Stimulated activated CD8-positive, alpha-beta memory T cell treated with anti-CD3 and anti-CD28 coated beads, Interleukin-4, amount 100 ng/mL, for 1 hour (primary cell): ENCODE measurements at regions not wholly inside any gene's neighbourhood (a gene's known extent, or its start where the extent isn't known, plus 50 kb on each side); places are given as distances from the start of the nearest gene placed in this dataset.
"Not testable (repeated sequence)": the region's sequence is repeated elsewhere in the genome, so short reads cannot be mapped to it uniquely, and the experiment has no call there.

ENCODE experiments used
- DNase-seq, 2 donors: peaks; one replicate each; pipeline ENCODE4 v3.0.0-alpha.2; 2020; ENCODE audit warnings: low read depth in 2 of 2, low spot score in 1 of 2

DNA sequence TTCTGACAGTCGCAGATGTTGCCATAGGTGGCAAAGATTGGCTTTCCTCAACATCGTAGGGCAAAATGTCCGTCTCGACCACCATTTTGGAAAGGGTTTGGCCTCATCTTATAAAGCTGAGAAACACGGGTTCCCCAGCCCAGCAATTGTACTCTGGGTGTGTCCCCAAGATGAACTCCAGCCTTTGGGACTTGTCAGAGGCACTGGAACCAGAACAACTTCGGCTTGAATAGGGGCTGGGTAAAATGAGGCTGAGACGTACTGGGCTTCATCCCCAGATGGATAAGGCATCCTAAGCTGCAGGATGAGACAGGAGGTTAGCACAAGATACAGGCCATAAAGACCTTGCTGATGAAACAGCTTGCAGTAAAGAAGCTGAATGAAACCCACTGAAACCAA is 151.9 kb downstream of the CRLF2 start:
- DNase-seq: no peak

DNA sequence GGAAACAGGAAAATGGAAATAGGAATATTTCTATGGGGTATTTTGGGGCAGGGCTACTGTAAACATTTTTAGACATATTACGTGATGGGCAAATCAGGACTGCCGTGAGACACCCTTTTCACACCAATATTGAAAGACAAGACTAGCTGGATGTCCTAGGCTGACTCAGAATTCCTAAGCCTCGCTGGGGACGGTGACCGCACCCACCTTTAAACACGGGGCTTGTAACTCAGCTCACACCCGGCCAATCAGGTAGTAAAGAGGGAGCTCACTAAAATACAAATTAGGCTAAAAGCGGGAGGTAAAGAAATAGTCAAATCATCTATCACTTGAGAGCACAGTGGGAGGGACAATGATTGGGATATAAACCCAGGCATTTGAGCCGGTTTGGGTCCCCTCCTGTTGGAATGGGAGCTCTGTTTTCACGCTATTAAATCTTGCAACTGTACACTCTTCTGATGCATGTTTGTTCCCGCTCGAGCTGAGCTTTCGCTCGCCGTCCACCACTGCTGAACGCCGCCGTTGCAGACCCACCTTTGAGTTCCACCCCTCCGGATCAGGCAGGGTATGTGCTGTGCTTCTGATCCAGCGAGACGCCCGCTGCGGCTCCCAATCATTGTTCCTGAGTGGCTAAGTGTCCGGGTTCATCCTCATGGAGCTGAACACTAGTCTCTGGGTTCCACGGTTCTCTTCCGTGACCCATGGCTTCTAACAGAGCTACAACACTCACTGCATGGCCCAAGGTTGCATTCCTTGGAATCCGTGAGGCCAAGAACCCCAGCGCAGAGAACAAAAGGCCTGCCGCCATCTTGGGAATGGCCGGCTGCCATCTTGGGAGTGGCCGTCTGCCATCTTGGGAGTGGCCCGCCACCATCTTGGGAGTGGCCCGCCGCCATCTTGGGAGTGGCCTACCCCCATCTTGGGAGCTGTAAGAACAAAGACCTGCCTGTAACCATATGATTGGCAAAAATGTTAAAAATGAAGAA is 152.6 kb downstream of the CRLF2 start:
- DNase-seq: no peak

DNA sequence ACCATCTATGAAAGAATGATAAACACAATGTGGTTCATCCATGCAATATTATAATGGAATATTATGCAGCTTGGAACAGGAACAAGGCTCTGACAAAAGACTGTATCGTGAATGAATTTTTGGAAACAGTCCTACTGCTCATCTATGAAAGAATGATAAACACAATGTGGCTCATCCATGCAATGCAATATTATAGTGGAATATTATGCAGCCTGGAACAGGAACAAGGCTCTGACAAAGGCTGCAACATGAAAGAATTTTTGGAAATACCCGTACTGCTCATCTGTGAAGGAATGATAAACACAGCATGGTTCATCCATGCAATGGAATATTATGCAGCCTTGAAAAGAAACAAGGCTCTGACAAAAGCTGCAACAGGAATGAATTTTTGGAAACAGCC is 158.8 kb downstream of the CRLF2 start:
- DNase-seq: not testable (repeated sequence)

DNA sequence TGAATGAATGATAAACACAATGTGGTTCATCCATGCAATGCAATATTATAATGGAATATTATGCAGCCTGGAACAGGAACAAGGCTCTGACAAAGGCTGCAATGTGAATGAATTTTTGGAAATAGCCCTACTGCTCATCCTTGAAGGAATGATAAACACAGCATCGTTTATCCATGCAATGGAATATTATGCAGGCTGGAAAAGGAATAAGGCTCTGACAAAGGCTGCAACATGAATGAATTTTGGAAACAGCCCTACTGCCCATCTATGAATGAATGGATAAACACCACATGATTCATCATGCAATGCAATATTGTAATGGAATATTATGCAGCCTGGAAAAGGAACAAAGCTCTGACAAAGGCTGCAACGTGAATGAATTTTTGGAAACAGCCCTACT is 159.4 kb downstream of the CRLF2 start:
- no peak for DNase-seq

DNA sequence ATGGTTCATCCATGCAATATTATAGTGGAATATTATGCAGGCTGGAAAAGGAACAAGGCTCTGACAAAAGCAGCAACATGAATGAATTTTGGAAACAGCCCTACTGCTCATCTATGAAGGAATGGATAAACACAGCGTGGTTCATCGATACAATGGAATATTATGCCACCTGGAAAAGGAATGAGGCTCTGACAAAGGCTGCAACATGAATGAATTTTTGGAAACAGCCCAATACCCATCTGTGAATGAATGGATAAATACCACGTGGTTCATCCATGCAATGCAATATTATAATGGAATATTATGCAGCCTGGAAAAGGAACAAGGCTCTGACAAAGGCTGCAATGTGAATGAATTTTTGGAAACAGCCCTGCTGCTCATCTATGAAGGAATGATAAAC is 160.4 kb downstream of the CRLF2 start:
- no peak for DNase-seq

DNA sequence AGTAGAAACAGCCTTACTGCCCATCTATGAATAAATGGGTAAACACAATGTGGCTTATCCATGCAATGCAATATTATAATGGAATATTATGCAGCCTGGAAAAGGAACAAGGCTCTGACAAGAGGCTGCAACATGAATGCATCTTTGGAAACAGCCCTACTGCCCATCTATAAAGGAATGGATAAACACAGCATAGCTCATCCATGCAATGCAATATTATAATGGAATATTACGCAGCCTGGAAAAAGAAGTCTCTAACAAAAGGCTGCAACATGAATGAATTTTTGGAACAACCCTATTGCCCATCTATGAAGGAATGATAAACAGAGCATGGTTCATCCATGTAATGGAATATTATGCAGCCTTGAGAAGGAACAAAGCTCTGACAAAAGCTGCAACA is 161.0 kb downstream of the CRLF2 start:
- DNase-seq: no peak

DNA sequence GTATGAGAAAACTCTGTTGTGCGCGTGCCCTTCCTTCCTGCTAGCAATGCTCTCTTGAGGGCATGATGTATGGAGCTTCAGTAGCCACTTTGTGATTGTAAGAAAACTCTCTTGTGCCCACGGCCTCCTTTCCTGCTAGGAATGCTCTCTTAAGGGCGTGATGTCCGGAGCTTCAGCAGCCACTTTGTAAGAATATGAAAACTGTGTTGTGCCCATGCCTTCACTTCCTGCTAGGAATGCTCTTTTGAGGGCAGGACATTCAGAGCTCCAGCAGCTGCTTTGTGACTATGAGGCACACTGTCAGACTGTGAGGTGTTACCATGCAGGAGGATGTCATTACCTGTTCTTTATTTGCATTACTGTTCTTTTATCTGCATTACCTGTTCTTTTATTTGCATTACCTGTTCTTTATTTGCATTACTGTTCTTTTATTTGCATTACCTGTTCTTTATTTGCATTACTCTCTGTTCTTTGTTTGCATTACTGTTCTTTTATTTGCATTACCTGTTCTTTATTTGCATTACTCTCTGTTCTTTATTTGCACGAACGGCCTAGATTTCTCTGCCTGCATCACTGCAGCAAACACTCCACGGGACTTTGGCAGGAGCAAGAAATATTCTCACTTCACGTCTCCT is 166.7 kb downstream of the CRLF2 start:
- no peak for DNase-seq

DNA sequence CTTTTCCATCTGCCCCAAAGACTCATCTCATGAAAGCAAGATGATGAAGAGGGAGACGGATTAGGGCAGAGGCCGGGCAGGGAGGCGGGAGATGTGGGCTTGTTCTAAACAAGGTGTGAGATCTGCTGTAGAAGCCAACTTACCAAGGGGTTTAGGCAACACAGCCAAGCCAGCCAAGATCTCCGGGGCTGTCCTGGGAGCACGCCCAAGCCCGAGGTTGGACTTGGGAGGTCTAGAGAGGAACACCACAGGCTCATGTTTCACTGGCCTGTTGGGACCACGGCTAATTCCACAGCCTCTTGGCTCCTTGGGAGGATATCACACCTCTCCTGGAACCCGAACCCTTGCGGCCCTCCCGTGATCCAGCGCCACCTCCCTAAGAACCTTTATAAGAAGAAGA is 171.4 kb downstream of the CRLF2 start:
- no peak for DNase-seq

DNA sequence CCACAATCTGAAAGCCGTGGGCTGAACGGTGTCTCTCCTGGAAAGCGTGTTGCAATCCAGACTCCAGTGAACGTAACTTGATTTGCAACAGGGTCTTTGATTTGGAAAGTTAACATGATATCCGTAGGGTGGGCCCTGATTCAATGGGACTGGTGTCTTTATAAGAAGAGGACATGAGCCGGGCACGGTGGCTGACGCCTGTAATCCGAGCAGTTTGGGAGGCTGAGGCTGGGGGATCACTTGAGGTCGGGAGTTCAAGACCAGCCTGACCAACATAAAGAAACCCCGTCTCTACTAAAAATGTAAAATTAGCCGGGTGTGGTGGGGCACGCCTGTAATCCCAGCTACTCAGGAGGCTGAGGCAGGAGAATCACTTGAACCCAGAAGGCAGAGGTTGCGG is 176.5 kb downstream of the CRLF2 start:
- DNase-seq: not testable (repeated sequence)

DNA sequence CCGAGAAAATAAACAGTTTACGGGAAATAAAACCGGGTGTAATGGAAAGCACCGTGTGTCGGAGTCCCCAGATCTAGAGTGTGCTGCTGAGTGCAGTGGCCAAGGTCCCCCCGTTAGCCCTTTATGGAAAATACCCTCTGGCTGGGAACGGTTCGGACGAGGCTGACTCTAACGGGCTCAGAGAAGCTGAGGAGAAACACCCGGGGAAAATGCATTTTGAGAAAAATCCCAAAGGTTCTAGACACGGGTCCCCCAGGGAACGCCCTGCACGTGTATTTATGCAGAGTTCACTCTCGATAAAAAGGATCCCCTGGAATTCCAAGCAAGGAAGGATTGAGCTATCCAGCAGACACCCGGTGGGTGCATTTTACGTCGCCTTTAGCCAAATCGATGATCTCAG is 177.2 kb downstream of the CRLF2 start:
- DNase-seq: no peak

DNA sequence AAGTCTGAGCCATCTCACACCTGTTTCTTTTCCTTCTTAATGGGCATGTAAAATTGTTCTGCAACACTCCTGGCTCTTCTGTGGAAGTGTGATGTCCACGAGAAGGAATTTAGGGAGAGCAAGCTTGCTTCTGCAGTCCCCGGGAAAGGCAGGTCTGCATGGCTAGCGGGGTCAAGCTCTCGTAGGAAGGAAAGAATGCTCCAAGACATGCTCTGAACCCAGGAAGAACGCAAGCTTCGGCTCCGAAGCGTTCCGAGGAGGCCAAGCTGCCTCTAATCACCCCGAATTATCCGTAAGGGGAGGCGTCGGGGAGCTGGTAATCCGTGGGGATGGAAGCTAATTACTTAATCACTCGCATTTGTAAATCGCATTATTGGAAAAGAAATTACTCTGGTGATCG is 177.7 kb downstream of the CRLF2 start:
- DNase-seq: no peak

DNA sequence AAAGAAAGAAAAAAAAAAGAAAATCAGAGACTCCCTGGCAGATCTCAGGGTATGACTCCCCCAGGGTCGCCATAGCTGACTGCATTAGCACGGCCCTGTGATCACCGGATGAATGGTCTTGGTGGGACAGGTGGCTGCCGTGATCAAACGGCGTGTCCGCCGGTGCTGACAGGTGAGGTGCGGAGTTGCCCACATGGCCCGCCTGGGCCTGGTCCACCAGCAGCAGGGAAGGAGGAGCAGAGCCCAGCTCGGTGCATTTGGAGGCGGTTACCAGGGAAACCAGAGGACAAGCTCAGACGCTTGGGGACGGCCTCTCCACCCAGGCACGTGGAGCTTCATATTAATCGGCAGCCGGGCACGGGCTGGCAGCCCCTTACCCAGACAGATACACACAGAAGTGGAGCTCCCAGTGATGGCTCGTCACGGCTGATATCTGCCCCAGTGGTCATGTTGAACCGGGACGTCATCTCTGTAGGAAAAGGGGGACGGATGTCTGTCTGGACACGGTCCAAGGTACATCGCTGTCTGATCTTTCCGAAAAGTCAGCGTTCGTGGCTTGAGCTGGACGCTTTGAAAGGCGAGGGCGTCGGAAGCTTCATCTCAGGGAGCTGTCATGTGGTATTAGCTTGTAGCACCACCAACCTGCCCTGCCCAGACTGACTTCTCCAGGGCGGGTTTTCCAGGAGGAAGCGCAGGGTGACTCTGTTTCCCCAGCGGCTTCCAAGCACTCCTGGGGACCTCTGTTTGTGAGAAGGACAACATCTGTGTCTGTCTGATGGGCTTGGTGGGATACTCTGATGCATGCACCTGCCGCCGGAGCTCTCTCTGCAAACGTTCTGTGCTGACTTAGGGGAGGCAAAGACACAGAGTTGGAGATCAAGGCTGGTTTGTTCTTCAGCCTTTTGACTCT is 180.7 kb downstream of the CRLF2 start:
- DNase-seq: no peak

DNA sequence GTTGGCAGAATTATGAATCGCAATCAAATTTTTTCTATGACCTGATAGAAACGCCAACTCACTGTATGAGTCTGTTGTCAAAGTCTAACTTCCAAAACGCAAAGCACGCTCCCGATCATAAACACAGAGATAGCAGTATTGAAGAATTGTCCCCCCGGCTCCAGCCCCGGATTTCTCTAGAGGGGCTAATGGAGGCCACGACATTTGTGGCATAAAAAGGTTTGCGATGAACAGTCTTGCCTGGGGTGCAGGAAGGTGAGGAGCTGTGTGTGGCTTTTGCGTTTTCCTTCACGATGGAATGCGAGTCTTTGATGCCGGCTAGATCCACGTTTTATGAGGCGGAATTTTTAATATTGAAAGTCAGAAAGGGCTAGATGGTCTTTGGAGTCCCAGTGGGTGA is 183.0 kb downstream of the CRLF2 start:
- no peak for DNase-seq

DNA sequence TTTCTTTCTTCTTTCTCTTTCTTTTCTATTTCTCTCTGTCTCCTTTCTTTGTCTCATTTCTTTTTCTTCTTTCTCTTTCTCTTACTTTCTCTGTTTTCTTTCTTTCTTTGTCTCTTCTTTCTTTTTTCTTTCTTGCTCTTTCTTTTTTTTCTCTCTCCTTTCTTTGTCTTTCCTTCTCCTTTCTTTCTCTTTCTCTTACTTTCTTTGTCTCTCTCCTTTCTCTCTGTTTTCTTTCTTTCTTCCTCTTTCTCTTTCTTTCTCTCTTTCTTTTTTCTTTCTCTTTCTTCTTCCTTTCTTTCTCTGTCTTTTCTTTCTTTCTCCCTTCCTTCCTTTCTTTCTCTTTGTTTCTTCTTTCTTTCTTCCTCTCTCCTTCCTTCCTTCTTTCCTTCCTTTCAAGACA is 184.8 kb downstream of the CRLF2 start:
- DNase-seq: no peak

DNA sequence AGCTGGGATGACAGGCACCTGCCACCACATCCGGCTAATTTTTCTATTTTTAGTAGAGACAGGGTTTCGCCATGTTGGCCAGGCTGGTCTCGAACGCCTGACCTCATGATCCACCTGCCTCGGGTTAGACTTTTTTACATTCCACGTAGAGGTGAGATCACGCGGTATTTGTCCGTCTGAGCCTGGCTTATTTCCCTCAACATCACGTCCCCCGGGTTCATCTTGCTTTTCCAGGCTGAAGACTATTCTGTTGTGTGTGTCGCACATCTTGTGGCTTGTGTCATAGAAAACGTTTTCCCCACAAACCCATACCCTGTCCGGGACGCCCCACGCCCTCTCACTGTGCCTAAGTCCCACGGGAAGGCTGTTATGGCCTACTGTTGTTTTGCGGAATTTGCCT is 185.3 kb downstream of the CRLF2 start:
- no peak for DNase-seq

DNA sequence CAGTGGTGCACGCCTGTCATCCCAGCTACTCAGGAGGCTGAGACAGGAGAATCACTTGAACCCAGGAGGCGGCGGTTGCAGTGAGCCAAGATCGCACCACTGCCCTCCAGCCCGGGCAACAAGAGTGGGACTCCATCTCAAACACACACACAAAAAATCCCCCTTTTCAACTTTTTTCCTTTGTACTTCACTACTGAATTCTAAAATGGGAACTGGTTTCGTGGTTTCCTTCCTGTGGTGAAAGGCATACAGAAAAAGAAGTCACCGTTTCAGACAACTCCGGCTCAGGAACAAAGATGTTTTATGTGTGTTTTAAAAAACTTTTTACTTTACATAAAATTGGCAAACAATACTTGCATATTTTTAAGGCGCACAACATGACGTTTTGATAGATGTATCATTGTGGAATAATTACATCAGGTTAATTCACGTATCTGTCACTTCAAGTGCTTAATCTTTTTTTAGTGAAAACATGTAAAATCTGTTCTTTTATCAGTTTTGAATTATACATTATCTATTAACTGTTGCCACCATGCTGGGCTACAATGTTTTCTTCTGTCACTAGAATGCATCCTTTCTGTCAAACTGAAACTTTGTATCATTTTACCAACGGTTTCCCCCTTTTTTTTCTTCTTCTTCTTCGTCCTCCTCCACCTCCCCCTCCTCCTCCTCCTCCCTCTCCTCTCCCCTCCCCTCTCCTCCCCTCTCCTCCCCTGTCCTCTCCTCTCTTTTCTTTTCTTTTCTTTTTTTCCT is 186.0 kb downstream of the CRLF2 start:
- DNase-seq: no peak

DNA sequence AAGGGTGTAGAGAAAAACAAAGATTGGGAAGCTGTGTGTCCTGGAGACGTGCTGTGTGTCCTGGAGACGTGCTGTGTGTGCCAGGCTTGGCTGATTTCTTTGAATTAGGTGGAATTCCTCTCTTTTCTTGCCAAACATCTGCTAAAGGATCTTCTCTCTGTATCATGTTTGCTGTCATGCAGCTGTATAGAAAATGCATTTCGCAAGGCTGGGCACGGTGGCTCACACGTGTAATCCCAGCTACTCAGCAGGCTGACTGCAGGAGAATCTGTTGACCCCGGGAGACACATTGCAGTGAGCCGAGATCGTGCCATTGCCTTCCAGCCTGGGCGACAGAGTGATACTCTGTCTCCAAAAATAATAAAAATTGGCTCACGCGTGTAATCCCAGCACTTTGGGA is 187.0 kb downstream of the CRLF2 start:
- DNase-seq: no peak

DNA sequence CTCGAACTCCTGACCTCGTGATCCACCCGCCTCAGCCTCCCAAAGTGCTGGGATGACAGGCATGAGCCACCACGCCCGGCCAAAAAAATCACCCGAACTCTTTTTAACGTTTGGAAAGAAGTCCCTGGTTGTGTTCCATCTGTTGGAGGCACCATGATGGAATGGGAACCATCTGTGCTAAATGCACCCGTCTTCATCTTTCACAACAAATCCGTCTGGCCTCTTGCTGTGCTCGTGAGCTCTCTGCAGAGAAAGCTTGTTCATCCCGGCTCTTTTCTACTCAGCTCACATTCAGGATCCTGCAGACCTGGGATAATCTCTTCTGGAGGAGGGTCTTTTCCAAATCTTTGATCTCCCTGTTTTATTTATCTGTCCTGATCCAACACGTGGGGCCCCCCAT is 188.8 kb downstream of the CRLF2 start:
- no peak for DNase-seq

DNA sequence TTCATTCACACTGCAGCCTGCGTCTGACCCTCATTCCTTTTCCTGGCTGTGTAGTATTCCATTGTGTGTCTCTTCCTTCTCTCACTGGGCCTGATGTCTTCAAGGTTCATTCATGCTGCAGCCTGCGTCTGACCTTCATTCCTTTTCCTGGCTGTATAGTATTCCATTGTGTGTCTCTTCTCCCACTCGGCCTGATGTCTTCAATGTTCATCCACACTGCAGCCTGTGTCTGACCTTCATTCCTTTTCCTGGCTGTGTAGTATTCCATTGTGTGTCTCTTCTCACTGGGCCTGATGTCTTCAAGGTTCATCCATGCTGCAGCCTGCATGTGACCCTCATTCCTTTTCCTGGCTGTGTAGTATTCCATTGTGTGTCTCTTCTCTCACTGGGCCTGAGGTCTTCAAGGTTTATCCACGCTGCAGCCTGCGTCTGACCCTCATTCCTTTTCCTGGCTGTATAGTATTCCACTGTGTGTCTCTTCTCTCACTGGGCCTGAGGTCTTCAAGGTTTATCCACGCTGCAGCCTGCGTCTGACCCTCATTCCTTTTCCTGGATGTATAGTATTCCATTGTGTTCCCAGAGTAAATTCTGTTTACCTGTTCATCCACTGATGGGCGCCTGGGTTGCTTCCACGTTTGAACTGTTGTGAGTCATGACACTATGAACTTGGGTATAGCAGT is 191.0 kb downstream of the CRLF2 start:
- not testable (repeated sequence) for DNase-seq

DNA sequence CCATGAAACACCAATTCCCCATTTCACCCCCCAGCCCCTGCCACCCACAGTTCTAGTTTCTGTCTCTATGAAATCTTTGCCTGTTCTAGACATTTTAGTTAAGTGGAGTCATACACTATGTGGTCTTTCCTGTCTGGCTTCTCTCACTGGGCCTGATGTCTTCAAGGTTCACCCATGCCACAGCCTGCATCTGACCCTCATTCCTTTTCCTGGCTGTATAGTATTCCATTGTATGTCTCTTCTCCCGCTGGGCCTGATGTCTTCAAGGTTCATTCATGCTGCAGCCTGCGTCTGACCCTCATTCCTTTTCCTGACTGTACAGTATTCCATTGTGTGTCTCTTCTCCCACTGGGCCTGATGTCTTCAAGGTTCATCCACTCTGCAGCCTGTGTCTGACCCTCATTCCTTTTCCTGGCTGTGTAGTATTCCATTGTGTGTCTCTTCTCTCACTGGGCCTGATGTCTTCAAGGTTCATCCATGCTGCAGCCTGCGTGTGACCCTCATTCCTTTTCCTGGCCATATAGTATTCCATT is 191.7 kb downstream of the CRLF2 start:
- no peak for DNase-seq
